ENCODE measurements at regions not wholly inside any gene's neighbourhood (a gene's known extent, or its start where the extent isn't known, plus 50 kb on each side); places are given as distances from the start of the nearest gene placed in this dataset.

GRCh38 chr21:14833241-14833640 is 231.6 kb downstream of the NRIP1 start:
- intact Hi-C loops (cut with DNase I; ENCODE audit: low total_unique reads) = loop anchor here (10.0 kb wide), 1 partner anchor 1512 kb away; no protein-coding TSS in a partner anchor
- Histone ChIP-seq H3K9me3 (no peaks in the 10 kb centered on the region), H3K36me3 (no peaks in the 10 kb centered on the region), H3K27ac (no peak overlapping the region), H3K4me1 (peaks cover 0 to 4% (median 0%) of the 10 kb centered on the region in 4 donors), H3K27me3 (no peaks in the 10 kb centered on the region), H3K4me3 (no peak overlapping the region)
- WGBS, 2 donors (ENCODE audit: low coverage in 1 of 2) = 95% methylated on average over 4 of the region's 4 CpGs
- in situ Hi-C loops (cut with MboI; ENCODE audit: low pct_ligation_motif_present in 1 of 4, low pct_unique_long_range_greater_than_20kb in 1 of 4, low sequenced_read_pairs in 3 of 4) = no loop called here
- no peak for TF ChIP-seq EP300 (IDR thresholded peaks at IDR 0.05; ENCODE audit: low read depth)
- no peak for TF ChIP-seq POLR2AphosphoS5 (IDR thresholded peaks at IDR 0.05)
- TF ChIP-seq CTCF (IDR thresholded peaks at IDR 0.05) = no peak
- no peak for TF ChIP-seq POLR2A (IDR thresholded peaks at IDR 0.05)
- DNase-seq = no peak

GRCh38 chr21:14830307-14830706 is 234.5 kb downstream of the NRIP1 start:
- no peaks in the 10 kb centered on the region for H3K36me3 ChIP-seq
- no peak overlapping the region for H3K27ac ChIP-seq
- H3K4me1 ChIP-seq = no peaks in the 10 kb centered on the region
- WGBS, 2 donors (ENCODE audit: low coverage in 1 of 2) = 50 to 68% methylated on average over 1 to 3 of the region's 3 CpGs
- DNase-seq = no peak
- H3K4me3 ChIP-seq = no peak overlapping the region
- intact Hi-C loops (cut with DNase I; ENCODE audit: low total_unique reads) (loop anchor here (10.0 kb wide), 1 partner anchor 1514 kb away; no protein-coding TSS in a partner anchor), in situ Hi-C loops (cut with MboI; ENCODE audit: low pct_ligation_motif_present in 1 of 4, low pct_unique_long_range_greater_than_20kb in 1 of 4, low sequenced_read_pairs in 3 of 4) (no loop called here)
- H3K27me3 ChIP-seq = no peaks in the 10 kb centered on the region
- no peak for TF ChIP-seq CTCF (IDR thresholded peaks at IDR 0.05)
- no peak for TF ChIP-seq POLR2AphosphoS5 (IDR thresholded peaks at IDR 0.05)
- TF ChIP-seq EP300 (IDR thresholded peaks at IDR 0.05; ENCODE audit: low read depth) = no peak
- no peak for TF ChIP-seq POLR2A (IDR thresholded peaks at IDR 0.05)
- no peaks in the 10 kb centered on the region for H3K9me3 ChIP-seq

- TF ChIP-seq POLR2AphosphoS5 (IDR thresholded peaks at IDR 0.05) = no peak
- no peak for TF ChIP-seq EP300 (IDR thresholded peaks at IDR 0.05; ENCODE audit: low read depth)
- no peak for TF ChIP-seq CTCF (IDR thresholded peaks at IDR 0.05)
- no peak for TF ChIP-seq POLR2A (IDR thresholded peaks at IDR 0.05)
- intact Hi-C loops (cut with DNase I; ENCODE audit: low total_unique reads) = loop anchor here (10.0 kb wide), 1 partner anchor 1515 kb away; no protein-coding TSS in a partner anchor
- WGBS, 2 donors (ENCODE audit: low coverage in 1 of 2) = 90 to 100% methylated on average over 2 to 3 of the region's 3 CpGs
Observed at GRCh38 chr21:14829685-14830084, 235.1 kb downstream of the NRIP1 start.

GRCh38 chr21:14827468-14827867 is 237.3 kb downstream of the NRIP1 start:
- no peaks in the 10 kb centered on the region for H3K36me3 ChIP-seq
- in situ Hi-C loops (cut with MboI; ENCODE audit: low pct_ligation_motif_present in 1 of 4, low pct_unique_long_range_greater_than_20kb in 1 of 4, low sequenced_read_pairs in 3 of 4) = no loop called here
- no peak overlapping the region for H3K4me3 ChIP-seq
- TF ChIP-seq POLR2AphosphoS5 (IDR thresholded peaks at IDR 0.05) = no peak
- TF ChIP-seq EP300 (IDR thresholded peaks at IDR 0.05; ENCODE audit: low read depth) = no peak
- no peak for TF ChIP-seq CTCF (IDR thresholded peaks at IDR 0.05)
- no peak for TF ChIP-seq POLR2A (IDR thresholded peaks at IDR 0.05)
- no peak overlapping the region for H3K27ac ChIP-seq
- 71 to 85% methylated on average over 3 of the region's 3 CpGs for WGBS, 2 donors (ENCODE audit: low coverage in 1 of 2)
- H3K27me3 ChIP-seq = no peaks in the 10 kb centered on the region
- intact Hi-C loops (cut with DNase I; ENCODE audit: low total_unique reads) = no loop called here
- no peaks in the 10 kb centered on the region for H3K4me1 ChIP-seq
- no peak for DNase-seq
- no peaks in the 10 kb centered on the region for H3K9me3 ChIP-seq

More at GRCh38 chr21:14829685-14830084, 235.1 kb downstream of the NRIP1 start:
- H3K9me3 ChIP-seq = no peaks in the 10 kb centered on the region
- no peak overlapping the region for H3K27ac ChIP-seq
- in situ Hi-C loops (cut with MboI; ENCODE audit: low pct_ligation_motif_present in 1 of 4, low pct_unique_long_range_greater_than_20kb in 1 of 4, low sequenced_read_pairs in 3 of 4) = no loop called here
- DNase-seq = no peak
- H3K27me3 ChIP-seq = no peaks in the 10 kb centered on the region
- no peak overlapping the region for H3K4me3 ChIP-seq
- H3K36me3 ChIP-seq = no peaks in the 10 kb centered on the region
- no peaks in the 10 kb centered on the region for H3K4me1 ChIP-seq
